Caco-2 (cell line): ENCODE measurements at regions not wholly inside any gene's neighbourhood (a gene's known extent, or its start where the extent isn't known, plus 50 kb on each side); places are given as distances from the start of the nearest gene placed in this dataset.
"Not testable (repeated sequence)": the region's sequence is repeated elsewhere in the genome, so short reads cannot be mapped to it uniquely, and the experiment has no call there.

Source experiments
- BruUV-seq: library from RNA; stranded (reverse); fragments of 400-500 nt; replicated peaks from 2 replicates; lab custom pipeline; 2021; lab: Mats Ljungman, UMichigan
- CTCF ChIA-PET: fragments of 300-600 bp; sonication (Branson Sonifier 250); formaldehyde crosslinking; loops from one replicate; lab custom pipeline; 2022; ENCODE audit warnings: antibody characterized with exemption; lab: Charles Lee
- POLR2A ChIA-PET: fragments of 300-600 bp; sonication (Branson Sonifier 250); formaldehyde crosslinking; loops from one replicate; lab custom pipeline; 2022; ENCODE audit warnings: antibody characterized with exemption; lab: Charles Lee
- DNase-seq, 2 experiments: peaks; one replicate each; pipeline versions ENCODE4 v3.0.0 to v3.0.0-alpha.2; 2020 to 2022
- H3K27me3 ChIP-seq: replicated peaks from 2 replicates; pipeline ENCODE4 v1.6.0; 2011; ENCODE audit warnings: low read length; ENCODE audit not compliant: control insufficient read depth, insufficient read depth
- H3K36me3 ChIP-seq: 2 replicates; pipeline ENCODE4 v1.5.1; 2011; ENCODE audit warnings: low read length; ENCODE audit not compliant: control insufficient read depth, insufficient read depth
- H3K4me1 ChIP-seq: fragments of 250-450 bp; sonication (Bioruptor Pico); 2 replicates; pipeline ENCODE4 v1.5.1; 2020; ENCODE audit warnings: mild to moderate bottlenecking
- H3K4me3 ChIP-seq: 2 replicates; pipeline ENCODE4 v1.5.1; 2011; ENCODE audit warnings: low read depth, mild to moderate bottlenecking, control low read depth, low read length
- H3K9me3 ChIP-seq: fragments of 250-450 bp; sonication (Bioruptor Pico); 2 replicates; pipeline ENCODE4 v1.5.1; 2020; ENCODE audit warnings: mild to moderate bottlenecking, moderate library complexity
- H3K27ac Mint-ChIP-seq: one replicate; pipeline ENCODE4 v1.8.0; 2022; ENCODE audit warnings: mixed read lengths; ENCODE audit not compliant: unreplicated experiment
- H3K27me3 Mint-ChIP-seq: one replicate; pipeline ENCODE4 v1.8.0; 2022; ENCODE audit warnings: mixed read lengths; ENCODE audit not compliant: insufficient read depth, unreplicated experiment
- H3K36me3 Mint-ChIP-seq: one replicate; pipeline ENCODE4 v1.8.0; 2022; ENCODE audit warnings: mild to moderate bottlenecking, mixed read lengths; ENCODE audit not compliant: insufficient read depth, unreplicated experiment
- H3K4me1 Mint-ChIP-seq: one replicate; pipeline ENCODE4 v1.8.0; 2022; ENCODE audit warnings: low read depth, mixed read lengths; ENCODE audit not compliant: unreplicated experiment
- H3K4me3 Mint-ChIP-seq: one replicate; pipeline ENCODE4 v1.8.0; 2022; ENCODE audit warnings: mild to moderate bottlenecking, moderate library complexity, mixed read lengths; ENCODE audit not compliant: unreplicated experiment
- H3K9me3 Mint-ChIP-seq: one replicate; pipeline ENCODE4 v1.8.0; 2022; ENCODE audit warnings: mixed read lengths; ENCODE audit not compliant: unreplicated experiment
- CTCF ChIP-seq, 2 experiments: fragments of 200-600 bp in 1 of 2; IDR thresholded peaks; 1 replicate in 1 of 2; 2 replicates in 1 of 2; pipeline versions ENCODE4 v1.5.1 to v1.8.0; 2011 to 2022; ENCODE audit warnings: antibody characterized with exemption in 1 of 2, control low read depth in 1 of 2, inconsistent platforms in 1 of 2, low read depth in 1 of 2, low read length in 1 of 2, mild to moderate bottlenecking in 1 of 2, moderate library complexity in 1 of 2; ENCODE audit not compliant: insufficient read depth in 1 of 2, severe bottlenecking in 1 of 2, unreplicated experiment in 1 of 2
- intact Hi-C: fragments of 100-400 bp; cut with micrococcal nuclease; formaldehyde crosslinking; loops from one replicate; pipeline ENCODE4 v1.10.0; 2022; ENCODE audit not compliant: unreplicated experiment

- Mint-ChIP-seq H3K36me3 (no peaks in the 10 kb centered on the region), H3K27ac (no peak overlapping the region), H3K4me1 (no peaks in the 10 kb centered on the region), H3K9me3 (no peaks in the 10 kb centered on the region), H3K27me3 (peaks cover 6% of the 10 kb centered on the region), H3K4me3 (no peak overlapping the region)
- ChIA-PET CTCF (no interaction called here), POLR2A (no interaction called here)
- no peaks in the 10 kb centered on the region for H3K4me1 ChIP-seq
- no peaks in the 10 kb centered on the region for H3K9me3 ChIP-seq
- no peak for DNase-seq
- H3K36me3 ChIP-seq, result no peaks in the 10 kb centered on the region
- H3K27me3 ChIP-seq, result no peaks in the 10 kb centered on the region
- H3K4me3 ChIP-seq, result no peak overlapping the region
- no TSS peak for BruUV-seq
- TF ChIP-seq CTCF (IDR thresholded peaks at IDR 0.05; ENCODE audit: insufficient read depth in 1 of 2, low read depth in 1 of 2, low read length in 1 of 2, severe bottlenecking in 1 of 2, unreplicated experiment in 1 of 2), result no peak
- intact Hi-C loops, result no loop called here
Observed at GRCh38 chr6:155867682-155868081, 412.0 kb upstream of the NOX3 start.

GRCh38 chr6:155866676-155867390 is 411.2 kb upstream of the NOX3 start:
- H3K36me3 ChIP-seq, H3K4me3 Mint-ChIP-seq, POLR2A ChIA-PET, H3K4me1 ChIP-seq, H3K27me3 ChIP-seq, H3K9me3 ChIP-seq, CTCF ChIA-PET, BruUV-seq, H3K4me1 Mint-ChIP-seq, H3K36me3 Mint-ChIP-seq, DNase-seq, intact Hi-C loops, H3K9me3 Mint-ChIP-seq, H3K27me3 Mint-ChIP-seq, H3K27ac Mint-ChIP-seq, H3K4me3 ChIP-seq: not testable (repeated sequence)

- no peak overlapping the region for H3K4me3 ChIP-seq
- peaks cover 9% of the 10 kb centered on the region for H3K9me3 Mint-ChIP-seq
- H3K27me3 ChIP-seq, result no peaks in the 10 kb centered on the region
- H3K27me3 Mint-ChIP-seq, result peaks cover 4% of the 10 kb centered on the region
- ChIA-PET CTCF (no interaction called here), POLR2A (no interaction called here)
- H3K4me1 ChIP-seq, result no peaks in the 10 kb centered on the region
- no peaks in the 10 kb centered on the region for H3K4me1 Mint-ChIP-seq
- H3K4me3 Mint-ChIP-seq, result no peak overlapping the region
- no peaks in the 10 kb centered on the region for H3K9me3 ChIP-seq
- no peak for DNase-seq
- no peaks in the 10 kb centered on the region for H3K36me3 ChIP-seq
- BruUV-seq, result no TSS peak
- TF ChIP-seq CTCF (IDR thresholded peaks at IDR 0.05; ENCODE audit: insufficient read depth in 1 of 2, low read depth in 1 of 2, low read length in 1 of 2, severe bottlenecking in 1 of 2, unreplicated experiment in 1 of 2), result no peak
- no peak overlapping the region for H3K27ac Mint-ChIP-seq
- intact Hi-C loops, result no loop called here
- no peaks in the 10 kb centered on the region for H3K36me3 Mint-ChIP-seq
Observed at GRCh38 chr6:155861821-155862220, 406.2 kb upstream of the NOX3 start.

GRCh38 chr6:155858906-155859305 is 403.3 kb upstream of the NOX3 start:
- H3K36me3 Mint-ChIP-seq, H3K4me3 ChIP-seq, H3K27me3 Mint-ChIP-seq, BruUV-seq, H3K4me3 Mint-ChIP-seq, H3K9me3 Mint-ChIP-seq, CTCF ChIA-PET, H3K4me1 Mint-ChIP-seq, H3K9me3 ChIP-seq, H3K36me3 ChIP-seq, DNase-seq, intact Hi-C loops, POLR2A ChIA-PET, H3K4me1 ChIP-seq, H3K27me3 ChIP-seq, H3K27ac Mint-ChIP-seq: not testable (repeated sequence)
